GM23338 (cell line): ENCODE measurements at regions not wholly inside any gene's neighbourhood (a gene's known extent, or its start where the extent isn't known, plus 50 kb on each side); places are given as distances from the start of the nearest gene placed in this dataset.

ENCODE experiments used
- CREB1 ChIP-seq: fragments of 250-450 bp; sonication (Bioruptor Pico); IDR thresholded peaks from 2 replicates; pipeline ENCODE4 v1.5.0; 2020; ENCODE audit warnings: low read depth, mild to moderate bottlenecking, moderate library complexity
- EZH2 ChIP-seq: fragments of 200-600 bp; sonication (generic); IDR thresholded peaks from one replicate; pipeline ENCODE4 v1.8.0; 2017; ENCODE audit warnings: antibody characterized with exemption, mild to moderate bottlenecking, low read depth; ENCODE audit not compliant: unreplicated experiment
- EZH2phosphoT487 ChIP-seq: fragments of 200-600 bp; sonication (generic); IDR thresholded peaks from one replicate; pipeline ENCODE4 v1.8.1; 2018; ENCODE audit warnings: antibody characterized with exemption; ENCODE audit not compliant: unreplicated experiment
- REST ChIP-seq: IDR thresholded peaks from one replicate; pipeline ENCODE4 v1.6.1; 2018; ENCODE audit warnings: antibody characterized with exemption; ENCODE audit not compliant: unreplicated experiment
- TF ChIP-seq, protein P1 (sequence below), 2 experiments: fragments of 200-600 bp in 1 of 2; sonication (generic) in 1 of 2; conservative IDR thresholded peaks; 2 replicates each; pipeline versions ENCODE4 v1.5.1 to v1.6.1; 2016 to 2017; ENCODE audit warnings: antibody characterized with exemption in 2 of 2, low read depth in 2 of 2, mild to moderate bottlenecking in 2 of 2, moderate library complexity in 1 of 2
- TF ChIP-seq, protein P2 (sequence below): fragments of 250-450 bp; sonication (Bioruptor Pico); IDR thresholded peaks from 2 replicates; pipeline ENCODE4 v1.5.0; 2020; ENCODE audit warnings: mild to moderate bottlenecking, moderate library complexity

- no peak for TF ChIP-seq EZH2
- TF ChIP-seq, protein P1, sequence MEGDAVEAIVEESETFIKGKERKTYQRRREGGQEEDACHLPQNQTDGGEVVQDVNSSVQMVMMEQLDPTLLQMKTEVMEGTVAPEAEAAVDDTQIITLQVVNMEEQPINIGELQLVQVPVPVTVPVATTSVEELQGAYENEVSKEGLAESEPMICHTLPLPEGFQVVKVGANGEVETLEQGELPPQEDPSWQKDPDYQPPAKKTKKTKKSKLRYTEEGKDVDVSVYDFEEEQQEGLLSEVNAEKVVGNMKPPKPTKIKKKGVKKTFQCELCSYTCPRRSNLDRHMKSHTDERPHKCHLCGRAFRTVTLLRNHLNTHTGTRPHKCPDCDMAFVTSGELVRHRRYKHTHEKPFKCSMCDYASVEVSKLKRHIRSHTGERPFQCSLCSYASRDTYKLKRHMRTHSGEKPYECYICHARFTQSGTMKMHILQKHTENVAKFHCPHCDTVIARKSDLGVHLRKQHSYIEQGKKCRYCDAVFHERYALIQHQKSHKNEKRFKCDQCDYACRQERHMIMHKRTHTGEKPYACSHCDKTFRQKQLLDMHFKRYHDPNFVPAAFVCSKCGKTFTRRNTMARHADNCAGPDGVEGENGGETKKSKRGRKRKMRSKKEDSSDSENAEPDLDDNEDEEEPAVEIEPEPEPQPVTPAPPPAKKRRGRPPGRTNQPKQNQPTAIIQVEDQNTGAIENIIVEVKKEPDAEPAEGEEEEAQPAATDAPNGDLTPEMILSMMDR (conservative IDR thresholded peaks at IDR 0.05; ENCODE audit: low read depth in 2 of 2) = no peak
- TF ChIP-seq, protein P2, sequence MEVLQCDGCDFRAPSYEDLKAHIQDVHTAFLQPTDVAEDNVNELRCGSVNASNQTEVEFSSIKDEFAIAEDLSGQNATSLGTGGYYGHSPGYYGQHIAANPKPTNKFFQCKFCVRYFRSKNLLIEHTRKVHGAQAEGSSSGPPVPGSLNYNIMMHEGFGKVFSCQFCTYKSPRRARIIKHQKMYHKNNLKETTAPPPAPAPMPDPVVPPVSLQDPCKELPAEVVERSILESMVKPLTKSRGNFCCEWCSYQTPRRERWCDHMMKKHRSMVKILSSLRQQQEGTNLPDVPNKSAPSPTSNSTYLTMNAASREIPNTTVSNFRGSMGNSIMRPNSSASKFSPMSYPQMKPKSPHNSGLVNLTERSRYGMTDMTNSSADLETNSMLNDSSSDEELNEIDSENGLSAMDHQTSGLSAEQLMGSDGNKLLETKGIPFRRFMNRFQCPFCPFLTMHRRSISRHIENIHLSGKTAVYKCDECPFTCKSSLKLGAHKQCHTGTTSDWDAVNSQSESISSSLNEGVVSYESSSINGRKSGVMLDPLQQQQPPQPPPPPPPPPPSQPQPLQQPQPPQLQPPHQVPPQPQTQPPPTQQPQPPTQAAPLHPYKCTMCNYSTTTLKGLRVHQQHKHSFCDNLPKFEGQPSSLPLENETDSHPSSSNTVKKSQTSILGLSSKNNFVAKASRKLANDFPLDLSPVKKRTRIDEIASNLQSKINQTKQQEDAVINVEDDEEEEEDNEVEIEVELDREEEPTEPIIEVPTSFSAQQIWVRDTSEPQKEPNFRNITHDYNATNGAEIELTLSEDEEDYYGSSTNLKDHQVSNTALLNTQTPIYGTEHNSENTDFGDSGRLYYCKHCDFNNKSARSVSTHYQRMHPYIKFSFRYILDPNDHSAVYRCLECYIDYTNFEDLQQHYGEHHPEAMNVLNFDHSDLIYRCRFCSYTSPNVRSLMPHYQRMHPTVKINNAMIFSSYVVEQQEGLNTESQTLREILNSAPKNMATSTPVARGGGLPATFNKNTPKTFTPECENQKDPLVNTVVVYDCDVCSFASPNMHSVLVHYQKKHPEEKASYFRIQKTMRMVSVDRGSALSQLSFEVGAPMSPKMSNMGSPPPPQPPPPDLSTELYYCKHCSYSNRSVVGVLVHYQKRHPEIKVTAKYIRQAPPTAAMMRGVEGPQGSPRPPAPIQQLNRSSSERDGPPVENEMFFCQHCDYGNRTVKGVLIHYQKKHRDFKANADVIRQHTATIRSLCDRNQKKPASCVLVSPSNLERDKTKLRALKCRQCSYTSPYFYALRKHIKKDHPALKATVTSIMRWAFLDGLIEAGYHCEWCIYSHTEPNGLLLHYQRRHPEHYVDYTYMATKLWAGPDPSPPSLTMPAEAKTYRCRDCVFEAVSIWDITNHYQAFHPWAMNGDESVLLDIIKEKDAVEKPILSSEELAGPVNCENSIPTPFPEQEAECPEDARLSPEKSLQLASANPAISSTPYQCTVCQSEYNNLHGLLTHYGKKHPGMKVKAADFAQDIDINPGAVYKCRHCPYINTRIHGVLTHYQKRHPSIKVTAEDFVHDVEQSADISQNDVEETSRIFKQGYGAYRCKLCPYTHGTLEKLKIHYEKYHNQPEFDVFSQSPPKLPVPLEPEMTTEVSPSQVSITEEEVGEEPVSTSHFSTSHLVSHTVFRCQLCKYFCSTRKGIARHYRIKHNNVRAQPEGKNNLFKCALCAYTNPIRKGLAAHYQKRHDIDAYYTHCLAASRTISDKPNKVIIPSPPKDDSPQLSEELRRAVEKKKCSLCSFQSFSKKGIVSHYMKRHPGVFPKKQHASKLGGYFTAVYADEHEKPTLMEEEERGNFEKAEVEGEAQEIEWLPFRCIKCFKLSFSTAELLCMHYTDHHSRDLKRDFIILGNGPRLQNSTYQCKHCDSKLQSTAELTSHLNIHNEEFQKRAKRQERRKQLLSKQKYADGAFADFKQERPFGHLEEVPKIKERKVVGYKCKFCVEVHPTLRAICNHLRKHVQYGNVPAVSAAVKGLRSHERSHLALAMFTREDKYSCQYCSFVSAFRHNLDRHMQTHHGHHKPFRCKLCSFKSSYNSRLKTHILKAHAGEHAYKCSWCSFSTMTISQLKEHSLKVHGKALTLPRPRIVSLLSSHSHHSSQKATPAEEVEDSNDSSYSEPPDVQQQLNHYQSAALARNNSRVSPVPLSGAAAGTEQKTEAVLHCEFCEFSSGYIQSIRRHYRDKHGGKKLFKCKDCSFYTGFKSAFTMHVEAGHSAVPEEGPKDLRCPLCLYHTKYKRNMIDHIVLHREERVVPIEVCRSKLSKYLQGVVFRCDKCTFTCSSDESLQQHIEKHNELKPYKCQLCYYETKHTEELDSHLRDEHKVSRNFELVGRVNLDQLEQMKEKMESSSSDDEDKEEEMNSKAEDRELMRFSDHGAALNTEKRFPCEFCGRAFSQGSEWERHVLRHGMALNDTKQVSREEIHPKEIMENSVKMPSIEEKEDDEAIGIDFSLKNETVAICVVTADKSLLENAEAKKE (CRISPR knock-in tag) = no peak
- TF ChIP-seq CREB1 (CRISPR knock-in tag) = no peak
- no peak for TF ChIP-seq EZH2phosphoT487
- no peak for TF ChIP-seq REST
Observed at GRCh38 chr13:69641773-69642172, 465.9 kb upstream of the ATXN8OS start.
